ENCODE measurements at regions not wholly inside any gene's neighbourhood (a gene's known extent, or its start where the extent isn't known, plus 50 kb on each side); places are given as distances from the start of the nearest gene placed in this dataset.

- TF ChIP-seq GATA3 (IDR thresholded peaks at IDR 0.05; ENCODE audit: low read depth, low read length) (no peak), GATA2 (IDR thresholded peaks at IDR 0.05; ENCODE audit: low read depth, low read length) (no peak)
Observed at GRCh38 chr5:61612431-61612830, 280.4 kb downstream of the ZSWIM6 start.
